HG02678 (cell line): ENCODE measurements at regions not wholly inside any gene's neighbourhood (a gene's known extent, or its start where the extent isn't known, plus 50 kb on each side); places are given as distances from the start of the nearest gene placed in this dataset.
"Not testable (repeated sequence)": the region's sequence is repeated elsewhere in the genome, so short reads cannot be mapped to it uniquely, and the experiment has no call there.

Experiments used
- ATAC-seq: cut with Tn5 transposase; IDR thresholded peaks from one replicate; pipeline ENCODE4 v1.9.1; 2021; ENCODE audit warnings: mild to moderate bottlenecking, moderate library complexity; ENCODE audit not compliant: unreplicated experiment

- ATAC-seq: not testable (repeated sequence)
These were observed 219.9 kb upstream of the PRSS58 start for GRCh38 chr7:142477801-142478200.

GRCh38 chr7:142477079-142477651 is 219.3 kb upstream of the PRSS58 start:
- ATAC-seq: no peak

GRCh38 chr7:142476077-142476476 is 218.2 kb upstream of the PRSS58 start:
- no peak for ATAC-seq

- ATAC-seq: no peak
These were observed 214.0 kb upstream of the PRSS58 start for GRCh38 chr7:142471820-142472219.

- ATAC-seq: no peak
These were observed 212.6 kb upstream of the PRSS58 start for GRCh38 chr7:142470544-142470830.

- ATAC-seq: no peak
These were observed 212.1 kb upstream of the PRSS58 start for GRCh38 chr7:142469696-142470543.

- no peak for ATAC-seq
These were observed 211.2 kb upstream of the PRSS58 start for GRCh38 chr7:142468871-142469665.

- ATAC-seq: not testable (repeated sequence)
These were observed 209.3 kb upstream of the PRSS58 start for GRCh38 chr7:142467056-142467655.

- no peak for ATAC-seq
These were observed 205.6 kb upstream of the PRSS58 start for GRCh38 chr7:142463401-142463850.

- no peak for ATAC-seq
These were observed 203.6 kb upstream of the PRSS58 start for GRCh38 chr7:142461437-142461836.

- no peak for ATAC-seq
These were observed 202.7 kb upstream of the PRSS58 start for GRCh38 chr7:142460402-142461117.

- peak; percentile 89 for ATAC-seq
These were observed 201.7 kb upstream of the PRSS58 start for GRCh38 chr7:142459551-142459963.

GRCh38 chr7:142457146-142457703 is 199.4 kb upstream of the PRSS58 start:
- no peak for ATAC-seq

- ATAC-seq: no peak
These were observed 197.5 kb upstream of the PRSS58 start for GRCh38 chr7:142455392-142455791.

GRCh38 chr7:142454862-142455261 is 197.0 kb upstream of the PRSS58 start:
- no peak for ATAC-seq

- no peak for ATAC-seq
These were observed 194.9 kb upstream of the PRSS58 start for GRCh38 chr7:142452791-142453190.

- ATAC-seq: no peak
These were observed 194.0 kb upstream of the PRSS58 start for GRCh38 chr7:142451817-142452216.

- no peak for ATAC-seq
These were observed 193.4 kb upstream of the PRSS58 start for GRCh38 chr7:142451296-142451695.

GRCh38 chr7:142450695-142451094 is 192.8 kb upstream of the PRSS58 start:
- no peak for ATAC-seq

- no peak for ATAC-seq
These were observed 192.3 kb upstream of the PRSS58 start for GRCh38 chr7:142450206-142450605.
